GM18873 (cell line): ENCODE measurements at regions not wholly inside any gene's neighbourhood (a gene's known extent, or its start where the extent isn't known, plus 50 kb on each side); places are given as distances from the start of the nearest gene placed in this dataset.
"Not testable (repeated sequence)": the region's sequence is repeated elsewhere in the genome, so short reads cannot be mapped to it uniquely, and the experiment has no call there.

ENCODE experiments used
- ATAC-seq: cut with Tn5 transposase; IDR thresholded peaks from one replicate; pipeline ENCODE4 v1.9.1; 2021; ENCODE audit warnings: mild to moderate bottlenecking, moderate library complexity, moderate number of reproducible peaks; ENCODE audit not compliant: unreplicated experiment, low FRiP score

- ATAC-seq, result no peak
Measured at GRCh38 chr4:31791666-31792065, 1071.5 kb downstream of the PCDH7 start.

- ATAC-seq, result no peak
Measured at GRCh38 chr4:31793907-31794306, 1073.7 kb downstream of the PCDH7 start.

- not testable (repeated sequence) for ATAC-seq
Measured at GRCh38 chr4:31797052-31797451, 1076.9 kb downstream of the PCDH7 start.

GRCh38 chr4:31803526-31804195 lies 1083.5 kb downstream of the PCDH7 start:
- no peak for ATAC-seq

GRCh38 chr4:31807036-31807435 lies 1086.9 kb downstream of the PCDH7 start:
- no peak for ATAC-seq

- no peak for ATAC-seq
Measured at GRCh38 chr4:31844350-31844749, 1124.2 kb downstream of the PCDH7 start.

GRCh38 chr4:31851946-31852345 lies 1131.8 kb downstream of the PCDH7 start:
- no peak for ATAC-seq

- ATAC-seq, result no peak
Measured at GRCh38 chr4:31877429-31877828, 1157.3 kb downstream of the PCDH7 start.

GRCh38 chr4:31880837-31881236 lies 1160.7 kb downstream of the PCDH7 start:
- ATAC-seq, result not testable (repeated sequence)

GRCh38 chr4:31896349-31896748 lies 1176.2 kb downstream of the PCDH7 start:
- ATAC-seq, result no peak

- ATAC-seq, result no peak
Measured at GRCh38 chr4:31905363-31905762, 1185.2 kb downstream of the PCDH7 start.

- ATAC-seq, result no peak
Measured at GRCh38 chr4:31908261-31908660, 1188.1 kb downstream of the PCDH7 start.

GRCh38 chr4:31917334-31917733 lies 1197.2 kb downstream of the PCDH7 start:
- ATAC-seq, result no peak

- ATAC-seq, result no peak
Measured at GRCh38 chr4:31918891-31919290, 1198.7 kb downstream of the PCDH7 start.

GRCh38 chr4:31923634-31924033 lies 1203.5 kb downstream of the PCDH7 start:
- ATAC-seq, result no peak

GRCh38 chr4:31929676-31930345 lies 1209.6 kb downstream of the PCDH7 start:
- no peak for ATAC-seq

GRCh38 chr4:31946456-31946855 lies 1226.3 kb downstream of the PCDH7 start:
- ATAC-seq, result no peak

- no peak for ATAC-seq
Measured at GRCh38 chr4:31947101-31947500, 1226.9 kb downstream of the PCDH7 start.

- no peak for ATAC-seq
Measured at GRCh38 chr4:31949045-31949444, 1228.9 kb downstream of the PCDH7 start.

GRCh38 chr4:31955346-31955745 lies 1235.2 kb downstream of the PCDH7 start:
- no peak for ATAC-seq

- ATAC-seq, result no peak
Measured at GRCh38 chr4:31959972-31960371, 1239.8 kb downstream of the PCDH7 start.

- no peak for ATAC-seq
Measured at GRCh38 chr4:31964685-31965084, 1244.5 kb downstream of the PCDH7 start.
